Breast epithelium (tissue), 3 donors: ENCODE measurements at regions not wholly inside any gene's neighbourhood (a gene's known extent, or its start where the extent isn't known, plus 50 kb on each side); places are given as distances from the start of the nearest gene placed in this dataset.

Source experiments
- CTCF ChIP-seq, 3 donors: fragments of 450-650 bp; IDR thresholded peaks; one replicate each; pipeline ENCODE4 v1.5.1; 2016 to 2017; ENCODE audit warnings: antibody characterized with exemption in 3 of 3, mild to moderate bottlenecking in 3 of 3, moderate library complexity in 3 of 3
- POLR2AphosphoS5 ChIP-seq, 3 donors: sonication (generic); formaldehyde crosslinking; IDR thresholded peaks; one replicate each; pipeline ENCODE4 v1.6.1; 2017; ENCODE audit warnings: antibody characterized with exemption in 3 of 3

GRCh38 chr1:216935901-216936300 is 212.7 kb upstream of the ESRRG start:
- no peak for TF ChIP-seq POLR2AphosphoS5 (IDR thresholded peaks at IDR 0.05)
- no peak for TF ChIP-seq CTCF (IDR thresholded peaks at IDR 0.05)
